OCI-LY7 (cell line): ENCODE measurements at regions not wholly inside any gene's neighbourhood (a gene's known extent, or its start where the extent isn't known, plus 50 kb on each side); places are given as distances from the start of the nearest gene placed in this dataset.

Source experiments
- BruUV-seq: library from RNA; stranded (reverse); fragments of 400-500 nt; replicated peaks from 2 replicates; lab custom pipeline; 2021; lab: Mats Ljungman, UMichigan
- CTCF ChIA-PET: fragments of 300-600 bp; sonication (Branson Sonifier 250); formaldehyde crosslinking; loops from one replicate; lab custom pipeline; 2022; ENCODE audit warnings: antibody characterized with exemption; ENCODE audit not compliant: unreplicated experiment; lab: Charles Lee
- POLR2A ChIA-PET: fragments of 300-600 bp; sonication (Branson Sonifier 250); formaldehyde crosslinking; loops from one replicate; lab custom pipeline; 2022; ENCODE audit warnings: antibody characterized with exemption; lab: Charles Lee
- DNase-seq: peaks from one replicate; pipeline ENCODE4 v3.0.0-alpha.2; 2015; ENCODE audit warnings: low spot score
- H2AFZ ChIP-seq: fragments of 200-600 bp; sonication (generic), shearing (Covaris generic); 2 replicates; pipeline ENCODE4 v1.6.1; 2014; ENCODE audit warnings: mild to moderate bottlenecking, antibody characterized with exemption, low read length, moderate library complexity
- H3K27ac ChIP-seq: fragments of 200-600 bp; sonication (generic); 2 replicates; pipeline ENCODE4 v1.5.1; 2014; ENCODE audit warnings: mixed run types, low read depth, mild to moderate bottlenecking, moderate library complexity, low read length, inconsistent platforms; ENCODE audit not compliant: poor library complexity, severe bottlenecking
- H3K36me3 ChIP-seq: fragments of 200-600 bp; sonication (generic); 2 replicates; pipeline ENCODE4 v1.6.1; 2014; ENCODE audit warnings: mild to moderate bottlenecking, antibody characterized with exemption, low read length, moderate library complexity, mixed read lengths; ENCODE audit not compliant: insufficient read depth
- H3K4me1 ChIP-seq: fragments of 200-600 bp; sonication (generic); 2 replicates; pipeline ENCODE4 v1.5.1; 2014; ENCODE audit warnings: mild to moderate bottlenecking, low read length; ENCODE audit not compliant: insufficient read depth, poor library complexity, severe bottlenecking
- H3K4me2 ChIP-seq: fragments of 200-600 bp; sonication (generic); 2 replicates; pipeline ENCODE4 v1.6.1; 2014; ENCODE audit warnings: mild to moderate bottlenecking, low read length
- H3K4me3 ChIP-seq: fragments of 200-600 bp; sonication (generic); 2 replicates; pipeline ENCODE4 v1.5.1; 2014; ENCODE audit warnings: mild to moderate bottlenecking, low read depth, low read length; ENCODE audit not compliant: poor library complexity, severe bottlenecking
- H3K79me2 ChIP-seq: fragments of 200-600 bp; sonication (generic); 2 replicates; pipeline ENCODE4 v1.6.1; 2016; ENCODE audit warnings: low read depth, mild to moderate bottlenecking, low read length, moderate library complexity, mixed read lengths; ENCODE audit not compliant: insufficient read depth
- H3K9me2 ChIP-seq: fragments of 200-600 bp; sonication (generic); 2 replicates; pipeline ENCODE4 v1.6.1; 2016; ENCODE audit warnings: mild to moderate bottlenecking, low read length, mixed read lengths; ENCODE audit not compliant: insufficient read depth
- H3K9me3 ChIP-seq: fragments of 200-600 bp; sonication (generic); 2 replicates; pipeline ENCODE4 v1.6.1; 2014; ENCODE audit warnings: mild to moderate bottlenecking, mixed run types, low read length, mixed read lengths
- H4K20me1 ChIP-seq: fragments of 200-600 bp; sonication (generic); 2 replicates; pipeline ENCODE4 v1.6.1; 2014; ENCODE audit warnings: mild to moderate bottlenecking, antibody characterized with exemption, low read length, moderate library complexity, mixed read lengths; ENCODE audit not compliant: insufficient read depth
- CTCF ChIP-seq: fragments of 200-600 bp; sonication (generic); conservative IDR thresholded peaks from 2 replicates; pipeline ENCODE4 v1.5.1; 2014; ENCODE audit warnings: mild to moderate bottlenecking, antibody characterized with exemption, low read length, moderate library complexity, mixed read lengths
- EZH2phosphoT487 ChIP-seq: fragments of 200-600 bp; sonication (generic); IDR thresholded peaks from 2 replicates; pipeline ENCODE4 v1.6.1; 2018; ENCODE audit warnings: low read depth, borderline replicate concordance, mild to moderate bottlenecking, mixed run types, antibody characterized with exemption, low read length, moderate library complexity, mixed read lengths
- intact Hi-C: fragments of 100-400 bp; cut with micrococcal nuclease; formaldehyde crosslinking; loops from one replicate; pipeline ENCODE4 v1.10.0; 2022; ENCODE audit not compliant: unreplicated experiment

- ChIA-PET POLR2A (no interaction called here), CTCF (no interaction called here)
- Histone ChIP-seq H3K4me3 (no peak overlapping the region), H3K36me3 (peaks cover 5% of the 10 kb centered on the region; the same call in 1 of the 2 replicates), H3K4me2 (no peak overlapping the region), H3K79me2 (no peaks in the 10 kb centered on the region), H3K9me3 (peaks cover 42% of the 10 kb centered on the region), H3K27ac (no peak overlapping the region), H4K20me1 (no peaks in the 10 kb centered on the region), H3K9me2 (no peaks in the 10 kb centered on the region), H2AFZ (no peak overlapping the region), H3K4me1 (peaks cover 15% of the 10 kb centered on the region)
- no TSS peak for BruUV-seq
- no peak for DNase-seq
- TF ChIP-seq EZH2phosphoT487 (no peak), CTCF (no peak)
- intact Hi-C loops, result no loop called here
These were observed 62.1 kb upstream of the NAV3 start for GRCh38 chr12:77768558-77768957.

- intact Hi-C loops, result no loop called here
- no peaks in the 10 kb centered on the region for H3K9me2 ChIP-seq
- H3K4me2 ChIP-seq, result no peak overlapping the region
- H3K36me3 ChIP-seq, result peaks cover 5% of the 10 kb centered on the region; the same call in 1 of the 2 replicates
- no peaks in the 10 kb centered on the region for H4K20me1 ChIP-seq
- CTCF ChIA-PET, result no interaction called here
- no peak overlapping the region for H3K4me3 ChIP-seq
- no peak overlapping the region for H3K27ac ChIP-seq
- no peak overlapping the region for H2AFZ ChIP-seq
- TF ChIP-seq CTCF, result no peak
- no peak for TF ChIP-seq EZH2phosphoT487
- POLR2A ChIA-PET, result no interaction called here
- H3K79me2 ChIP-seq, result no peaks in the 10 kb centered on the region
- peaks cover 15% of the 10 kb centered on the region for H3K4me1 ChIP-seq
- BruUV-seq, result no TSS peak
- peaks cover 42% of the 10 kb centered on the region for H3K9me3 ChIP-seq
- DNase-seq, result peak; percentile 55
These were observed 62.8 kb upstream of the NAV3 start for GRCh38 chr12:77767756-77768343.

- Histone ChIP-seq H3K4me1 (peaks cover 15% of the 10 kb centered on the region), H3K36me3 (peaks cover 5% of the 10 kb centered on the region; the same call in 1 of the 2 replicates), H2AFZ (no peak overlapping the region), H3K79me2 (no peaks in the 10 kb centered on the region), H3K4me2 (no peak overlapping the region), H3K27ac (no peak overlapping the region), H4K20me1 (no peaks in the 10 kb centered on the region), H3K9me3 (peaks cover 42% of the 10 kb centered on the region), H3K9me2 (no peaks in the 10 kb centered on the region), H3K4me3 (no peak overlapping the region)
- BruUV-seq, result no TSS peak
- POLR2A ChIA-PET, result no interaction called here
- TF ChIP-seq EZH2phosphoT487 (no peak), CTCF (no peak)
- CTCF ChIA-PET, result no interaction called here
- DNase-seq, result no peak
- intact Hi-C loops, result no loop called here
These were observed 63.4 kb upstream of the NAV3 start for GRCh38 chr12:77767335-77767734.
